GM12864 (cell line): ENCODE measurements at regions not wholly inside any gene's neighbourhood (a gene's known extent, or its start where the extent isn't known, plus 50 kb on each side); places are given as distances from the start of the nearest gene placed in this dataset.

Source experiments
- DNase-seq: peaks from one replicate; pipeline ENCODE4 v3.0.0-alpha.2; 2011; ENCODE audit warnings: low read depth
- H3K4me3 ChIP-seq: 2 replicates; pipeline ENCODE4 v1.5.1; 2011; ENCODE audit warnings: mild to moderate bottlenecking, low read depth, low read length, control low read depth
- CTCF ChIP-seq: IDR thresholded peaks from 2 replicates; pipeline ENCODE4 v1.5.1; 2011; ENCODE audit warnings: low read depth, mild to moderate bottlenecking, moderate library complexity, low read length, control low read depth, inconsistent platforms; ENCODE audit errors: missing control alignments

GRCh38 chr1:61583703-61584102 lies 141.2 kb downstream of the TM2D1 start:
- no peak overlapping the region for H3K4me3 ChIP-seq
- no peak for DNase-seq
- TF ChIP-seq CTCF, result no peak

GRCh38 chr1:61581251-61581650 lies 143.7 kb downstream of the TM2D1 start:
- no peak overlapping the region for H3K4me3 ChIP-seq
- DNase-seq, result no peak
- TF ChIP-seq CTCF, result no peak

- no peak for DNase-seq
- no peak overlapping the region for H3K4me3 ChIP-seq
- TF ChIP-seq CTCF, result no peak
Observed at GRCh38 chr1:61580417-61580816, 144.5 kb downstream of the TM2D1 start.

GRCh38 chr1:61579802-61580201 lies 145.1 kb downstream of the TM2D1 start:
- no peak for DNase-seq
- no peak overlapping the region for H3K4me3 ChIP-seq
- TF ChIP-seq CTCF, result no peak

GRCh38 chr1:61572046-61572445 lies 152.9 kb downstream of the TM2D1 start:
- no peak for TF ChIP-seq CTCF
- no peak for DNase-seq
- H3K4me3 ChIP-seq, result no peak overlapping the region

GRCh38 chr1:61570191-61570590 lies 154.8 kb downstream of the TM2D1 start:
- TF ChIP-seq CTCF, result no peak
- no peak overlapping the region for H3K4me3 ChIP-seq
- no peak for DNase-seq

GRCh38 chr1:61569303-61569621 lies 155.7 kb downstream of the TM2D1 start:
- no peak for DNase-seq
- no peak for TF ChIP-seq CTCF
- H3K4me3 ChIP-seq, result no peak overlapping the region
